ENCODE measurements at regions not wholly inside any gene's neighbourhood (a gene's known extent, or its start where the extent isn't known, plus 50 kb on each side); places are given as distances from the start of the nearest gene placed in this dataset.
"Not testable (repeated sequence)": the region's sequence is repeated elsewhere in the genome, so short reads cannot be mapped to it uniquely, and the experiment has no call there.

DNA sequence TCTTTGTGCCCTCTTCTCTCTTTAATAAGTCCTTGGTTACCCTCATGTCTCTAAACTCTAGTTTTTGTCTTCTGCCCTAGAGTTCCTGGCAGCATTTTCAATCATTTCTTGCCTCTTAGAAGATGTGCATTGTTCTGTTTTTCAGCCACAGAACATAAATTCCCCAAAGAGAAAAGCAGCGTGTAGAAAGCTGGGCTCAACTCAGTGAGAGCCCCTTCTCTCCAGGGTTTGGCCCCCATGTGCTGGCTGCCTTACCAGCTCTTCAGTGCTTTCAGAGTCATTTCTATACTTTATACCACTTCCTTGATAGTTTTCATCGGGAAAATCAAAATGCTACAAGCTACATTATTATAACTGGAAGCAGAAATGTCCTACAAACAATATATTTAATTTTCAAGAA is 369.1 kb upstream of the GRM7 start:
- Histone ChIP-seq H3K4me1 (no peaks in the 10 kb centered on the region), H3K36me3 (no peaks in the 10 kb centered on the region), H3K4me3 (no peak overlapping the region), H3K9me3 (peaks cover 0 to 4% (median 0%) of the 10 kb centered on the region in 8 donors), H3K27ac (no peak overlapping the region), H3K27me3 (replicated peaks in 1 of 7) (no peaks in the 10 kb centered on the region)
- 85 to 89% (median 86%) methylated on average over 2 of the region's 2 CpGs for WGBS, 5 donors
- TF ChIP-seq POLR2AphosphoS5 (IDR thresholded peaks at IDR 0.05), result no peak
- no peak for TF ChIP-seq POLR2A (IDR thresholded peaks at IDR 0.05)
- no peak for DNase-seq
- intact Hi-C loops (cut with DNase I; ENCODE audit: low total_unique reads), result no loop called here

DNA sequence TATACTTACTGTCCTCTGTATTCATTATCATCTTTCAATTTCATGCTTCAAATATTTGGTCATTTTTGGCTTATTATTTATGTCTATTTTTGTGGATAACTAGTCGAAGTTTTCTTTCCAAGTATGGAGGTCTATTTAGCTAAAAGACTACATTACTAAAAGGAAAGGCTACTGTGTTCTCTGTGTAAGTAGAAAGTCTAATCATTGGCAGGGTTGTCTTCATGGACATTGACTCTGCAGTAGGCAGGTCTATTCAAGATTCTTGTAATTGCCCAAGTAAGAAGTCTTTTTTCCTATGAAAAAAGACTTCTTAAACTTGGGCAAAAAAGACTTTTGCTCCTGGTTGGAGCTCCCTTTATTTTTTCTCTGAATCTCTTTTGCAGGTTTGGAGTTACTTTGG is 368.6 kb upstream of the GRM7 start:
- no peak for DNase-seq
- intact Hi-C loops (cut with DNase I; ENCODE audit: low total_unique reads), result no loop called here
- Histone ChIP-seq H3K27me3 (replicated peaks in 1 of 7) (no peaks in the 10 kb centered on the region), H3K9me3 (peaks cover 0 to 4% (median 0%) of the 10 kb centered on the region in 8 donors), H3K27ac (no peak overlapping the region), H3K4me3 (no peak overlapping the region), H3K4me1 (no peaks in the 10 kb centered on the region), H3K36me3 (no peaks in the 10 kb centered on the region)
- TF ChIP-seq POLR2A (IDR thresholded peaks at IDR 0.05) (no peak), POLR2AphosphoS5 (IDR thresholded peaks at IDR 0.05) (no peak)
- TF ChIP-seq, protein P1, sequence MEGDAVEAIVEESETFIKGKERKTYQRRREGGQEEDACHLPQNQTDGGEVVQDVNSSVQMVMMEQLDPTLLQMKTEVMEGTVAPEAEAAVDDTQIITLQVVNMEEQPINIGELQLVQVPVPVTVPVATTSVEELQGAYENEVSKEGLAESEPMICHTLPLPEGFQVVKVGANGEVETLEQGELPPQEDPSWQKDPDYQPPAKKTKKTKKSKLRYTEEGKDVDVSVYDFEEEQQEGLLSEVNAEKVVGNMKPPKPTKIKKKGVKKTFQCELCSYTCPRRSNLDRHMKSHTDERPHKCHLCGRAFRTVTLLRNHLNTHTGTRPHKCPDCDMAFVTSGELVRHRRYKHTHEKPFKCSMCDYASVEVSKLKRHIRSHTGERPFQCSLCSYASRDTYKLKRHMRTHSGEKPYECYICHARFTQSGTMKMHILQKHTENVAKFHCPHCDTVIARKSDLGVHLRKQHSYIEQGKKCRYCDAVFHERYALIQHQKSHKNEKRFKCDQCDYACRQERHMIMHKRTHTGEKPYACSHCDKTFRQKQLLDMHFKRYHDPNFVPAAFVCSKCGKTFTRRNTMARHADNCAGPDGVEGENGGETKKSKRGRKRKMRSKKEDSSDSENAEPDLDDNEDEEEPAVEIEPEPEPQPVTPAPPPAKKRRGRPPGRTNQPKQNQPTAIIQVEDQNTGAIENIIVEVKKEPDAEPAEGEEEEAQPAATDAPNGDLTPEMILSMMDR (IDR thresholded peaks at IDR 0.05 in 8 of 11, conservative IDR thresholded peaks at IDR 0.05 in 3 of 11), result no peak
- WGBS, 5 donors, result 40 to 73% (median 61%) methylated on average over 1 of the region's 1 CpG

DNA sequence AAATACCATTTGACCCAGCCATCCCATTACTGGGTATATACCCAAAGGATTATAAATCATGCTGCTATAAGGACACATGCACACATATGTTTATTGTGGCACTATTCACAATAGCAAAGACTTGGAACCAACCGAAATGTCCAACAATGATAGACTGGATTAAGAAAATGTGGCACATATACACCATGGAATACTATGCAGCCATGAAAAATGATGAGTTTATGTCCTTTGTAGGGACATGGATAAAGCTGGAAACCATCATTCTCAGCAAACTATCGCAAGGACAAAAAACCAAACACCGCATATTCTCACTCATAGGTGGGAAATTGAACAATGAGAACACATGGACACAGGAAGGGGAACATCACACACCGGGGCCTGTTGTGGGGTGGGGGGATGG is 362.0 kb upstream of the GRM7 start:
- H3K27me3 ChIP-seq (replicated peaks in 1 of 7); H3K27ac ChIP-seq; intact Hi-C loops (cut with DNase I; ENCODE audit: low total_unique reads); H3K4me1 ChIP-seq; DNase-seq; H3K36me3 ChIP-seq; H3K4me3 ChIP-seq: not testable (repeated sequence)
- peaks cover 0 to 11% (median 0%) of the 10 kb centered on the region in 8 donors for H3K9me3 ChIP-seq
- 83 to 89% (median 87%) methylated on average over 4 of the region's 4 CpGs for whole genome bisulfite sequencing, 5 donors

DNA sequence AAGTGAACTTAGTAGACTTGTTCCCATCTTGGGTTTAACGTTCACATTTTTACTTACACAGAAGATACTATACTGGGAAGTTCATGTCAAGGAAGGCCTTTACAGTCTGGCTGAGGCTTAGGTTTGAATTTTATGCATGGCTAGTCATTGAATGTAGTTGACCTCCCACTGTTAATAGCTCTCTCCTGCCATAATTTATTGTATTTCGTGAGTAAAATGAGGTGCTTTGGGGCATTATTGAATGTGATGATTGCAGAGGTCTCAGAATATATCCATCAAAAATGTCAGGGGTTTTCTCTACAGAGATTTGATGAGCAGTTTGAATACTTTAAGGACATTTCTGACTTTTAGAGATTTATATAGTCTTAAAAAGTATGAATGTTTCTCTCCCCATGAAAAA is 356.6 kb upstream of the GRM7 start:
- no peak overlapping the region for H3K4me3 ChIP-seq
- intact Hi-C loops (cut with DNase I; ENCODE audit: low total_unique reads), result no loop called here
- TF ChIP-seq, protein P1 (IDR thresholded peaks at IDR 0.05 in 8 of 11, conservative IDR thresholded peaks at IDR 0.05 in 3 of 11), result no peak
- TF ChIP-seq POLR2AphosphoS5 (IDR thresholded peaks at IDR 0.05), result no peak
- no peak for TF ChIP-seq POLR2A (IDR thresholded peaks at IDR 0.05)
- WGBS, 5 donors, result 60 to 79% (median 70%) methylated on average over 2 of the region's 2 CpGs
- DNase-seq, result no peak
- H3K27ac ChIP-seq, result no peak overlapping the region
- no peaks in the 10 kb centered on the region for H3K36me3 ChIP-seq
- H3K9me3 ChIP-seq, result peaks cover 0 to 18% (median 4%) of the 10 kb centered on the region in 8 donors
- H3K27me3 ChIP-seq (replicated peaks in 1 of 7), result no peaks in the 10 kb centered on the region
- no peaks in the 10 kb centered on the region for H3K4me1 ChIP-seq

DNA sequence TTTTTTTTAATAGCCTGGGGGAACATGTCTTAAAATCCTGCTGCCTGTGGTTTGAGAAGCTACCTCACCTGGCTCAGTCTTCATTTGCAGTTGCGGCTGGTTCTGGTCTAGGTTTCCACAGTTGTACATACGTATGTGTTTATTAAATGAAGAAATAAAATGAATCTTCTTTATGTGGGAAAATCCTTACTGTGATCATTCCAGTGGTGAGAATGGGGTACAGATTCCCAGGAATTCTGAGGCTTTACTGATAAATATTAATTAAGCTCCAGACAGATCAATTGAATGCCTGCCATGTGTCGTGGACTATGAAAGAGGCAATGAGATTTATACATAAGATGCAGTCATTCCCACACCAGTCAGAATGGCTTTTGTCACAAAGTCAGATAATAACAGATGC is 356.1 kb upstream of the GRM7 start:
- whole genome bisulfite sequencing, 5 donors, result 79 to 91% (median 90%) methylated on average over 3 of the region's 3 CpGs

More for the DNA sequence above, 356.1 kb upstream of the GRM7 start:
- H3K27ac ChIP-seq, result no peak overlapping the region
- peaks cover 0 to 18% (median 4%) of the 10 kb centered on the region in 8 donors for H3K9me3 ChIP-seq
- H3K27me3 ChIP-seq (replicated peaks in 1 of 7), result no peaks in the 10 kb centered on the region
- no peaks in the 10 kb centered on the region for H3K4me1 ChIP-seq
- DNase-seq, result no peak
- intact Hi-C loops (cut with DNase I; ENCODE audit: low total_unique reads), result no loop called here
- H3K36me3 ChIP-seq, result no peaks in the 10 kb centered on the region
- no peak overlapping the region for H3K4me3 ChIP-seq
- no peak for TF ChIP-seq POLR2AphosphoS5 (IDR thresholded peaks at IDR 0.05)
- no peak for TF ChIP-seq POLR2A (IDR thresholded peaks at IDR 0.05)
- TF ChIP-seq, protein P1 (IDR thresholded peaks at IDR 0.05 in 8 of 11, conservative IDR thresholded peaks at IDR 0.05 in 3 of 11), result no peak

Measured in spleen (tissue), 11 donors.